ENCODE measurements at regions not wholly inside any gene's neighbourhood (a gene's known extent, or its start where the extent isn't known, plus 50 kb on each side); places are given as distances from the start of the nearest gene placed in this dataset.
"Not testable (repeated sequence)": the region's sequence is repeated elsewhere in the genome, so short reads cannot be mapped to it uniquely, and the experiment has no call there.

DNA sequence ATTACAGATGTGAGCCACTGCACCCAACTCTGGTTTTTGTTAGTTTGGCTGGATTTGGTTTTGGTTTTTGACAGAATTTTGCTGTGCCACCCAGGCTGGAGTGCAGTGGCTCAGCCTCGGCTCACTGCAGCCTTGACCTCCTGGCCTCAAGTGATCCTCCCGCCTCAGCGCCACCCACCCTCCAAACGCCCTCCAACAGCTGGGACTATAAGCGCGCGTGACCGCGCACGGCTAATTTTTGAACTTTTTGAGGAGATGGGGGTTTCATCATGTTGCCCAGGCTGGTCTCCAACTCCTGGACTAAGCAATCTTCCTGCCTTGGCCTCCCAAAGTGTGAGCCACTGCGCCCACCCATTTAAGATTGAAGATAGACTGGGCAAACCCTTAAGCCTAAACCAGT is 84.4 kb upstream of the RPRML start:
- H3F3A ChIP-seq (ENCODE audit: insufficient read depth, low read length), result no peaks in the 10 kb centered on the region; the same call in 1 of the 2 replicates
- TF ChIP-seq EZH2 (optimal IDR thresholded peaks at IDR 0.05; ENCODE audit: low read depth, low read length) (no peak), EZH2phosphoT487 (IDR thresholded peaks at IDR 0.05; ENCODE audit: low read length) (no peak), CTCF (IDR thresholded peaks at IDR 0.05; ENCODE audit: low read length) (no peak)
- H3K9me3 ChIP-seq (replicated peaks; ENCODE audit: insufficient read depth, low read length), result no peaks in the 10 kb centered on the region
- no peak overlapping the region for H3K4me3 ChIP-seq (ENCODE audit: low read length)
- no peaks in the 10 kb centered on the region for H3K27me3 ChIP-seq (replicated peaks; ENCODE audit: insufficient read depth, low read length)
- H3K79me2 ChIP-seq (ENCODE audit: low read length), result 0 out of 2 replicates have a peak, but pooled peaks cover 3% of the 10 kb centered on the region
- no peaks in the 10 kb centered on the region for H4K20me1 ChIP-seq (ENCODE audit: insufficient read depth, low read length)
- H3K9me2 ChIP-seq (replicated peaks; ENCODE audit: insufficient read depth, low read length), result no peaks in the 10 kb centered on the region
- H2AFZ ChIP-seq (ENCODE audit: low read length), result no peak overlapping the region
- no peak overlapping the region for H3K27ac ChIP-seq (ENCODE audit: low read length)
- H3K36me3 ChIP-seq (replicated peaks; ENCODE audit: insufficient read depth, low read length), result no peaks in the 10 kb centered on the region
- H3K4me2 ChIP-seq (ENCODE audit: low read depth, low read length), result no peak overlapping the region
- no peaks in the 10 kb centered on the region for H3K4me1 ChIP-seq (ENCODE audit: low read length)
- H3K9ac ChIP-seq (ENCODE audit: low read length), result no peak overlapping the region
- DNase-seq, result no peak

DNA sequence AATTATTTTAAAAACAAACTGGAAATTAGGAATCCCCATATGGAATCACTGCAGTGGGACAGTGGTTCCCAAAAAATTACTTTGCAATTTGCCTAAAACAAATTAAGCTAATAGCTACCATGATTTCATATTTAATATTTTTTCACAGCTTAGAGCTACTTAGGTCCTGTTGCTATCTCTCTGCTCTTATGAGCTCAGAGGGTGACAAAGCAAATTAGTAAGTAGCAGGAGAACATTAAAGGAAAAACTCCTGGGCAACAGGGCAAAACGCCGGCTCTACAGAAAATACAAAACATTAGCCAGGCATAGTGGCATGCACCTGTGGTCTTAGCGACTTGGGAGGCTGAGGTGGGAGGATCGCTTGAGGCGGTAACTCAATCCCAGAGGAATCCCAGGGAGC is 83.8 kb upstream of the RPRML start:
- H4K20me1 ChIP-seq (ENCODE audit: insufficient read depth, low read length); H3K9me2 ChIP-seq (replicated peaks; ENCODE audit: insufficient read depth, low read length); H3K4me1 ChIP-seq (ENCODE audit: low read length); H3K79me2 ChIP-seq (ENCODE audit: low read length); H3K4me3 ChIP-seq (ENCODE audit: low read length); H3K27ac ChIP-seq (ENCODE audit: low read length); H3K36me3 ChIP-seq (replicated peaks; ENCODE audit: insufficient read depth, low read length); H3F3A ChIP-seq (ENCODE audit: insufficient read depth, low read length); H3K4me2 ChIP-seq (ENCODE audit: low read depth, low read length); H3K27me3 ChIP-seq (replicated peaks; ENCODE audit: insufficient read depth, low read length); H3K9me3 ChIP-seq (replicated peaks; ENCODE audit: insufficient read depth, low read length); H3K9ac ChIP-seq (ENCODE audit: low read length); H2AFZ ChIP-seq (ENCODE audit: low read length); DNase-seq: not testable (repeated sequence)

DNA sequence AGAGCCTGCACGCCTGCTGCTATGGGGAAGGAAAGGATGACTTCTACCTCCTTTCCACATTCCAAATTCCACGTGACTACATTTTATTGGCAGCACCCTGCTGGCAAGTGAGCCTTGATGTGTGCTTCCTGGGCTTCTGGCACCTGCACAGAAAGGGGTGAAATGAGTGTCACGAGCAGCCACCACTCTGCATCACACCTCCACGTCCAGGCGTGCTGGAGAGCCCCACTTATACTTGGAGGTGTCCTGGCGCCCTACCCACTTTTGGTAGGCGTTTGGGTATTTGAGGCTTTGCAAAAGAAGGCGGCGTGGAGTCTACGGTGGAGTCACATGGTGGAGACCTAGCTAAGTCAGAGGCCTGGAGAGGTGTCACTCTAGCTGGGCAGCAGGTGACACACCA is 81.0 kb upstream of the RPRML start:
- not testable (repeated sequence) for H2AFZ ChIP-seq (ENCODE audit: low read length); H3K4me1 ChIP-seq (ENCODE audit: low read length); DNase-seq; H3K27ac ChIP-seq (ENCODE audit: low read length); H3K4me3 ChIP-seq (ENCODE audit: low read length); H3K36me3 ChIP-seq (replicated peaks; ENCODE audit: insufficient read depth, low read length); H3K4me2 ChIP-seq (ENCODE audit: low read depth, low read length); H3K79me2 ChIP-seq (ENCODE audit: low read length); H3K9me3 ChIP-seq (replicated peaks; ENCODE audit: insufficient read depth, low read length); H3K27me3 ChIP-seq (replicated peaks; ENCODE audit: insufficient read depth, low read length); H3K9ac ChIP-seq (ENCODE audit: low read length); H3F3A ChIP-seq (ENCODE audit: insufficient read depth, low read length); H4K20me1 ChIP-seq (ENCODE audit: insufficient read depth, low read length); H3K9me2 ChIP-seq (replicated peaks; ENCODE audit: insufficient read depth, low read length)

- H3K9me3 ChIP-seq (replicated peaks; ENCODE audit: insufficient read depth, low read length), result no peaks in the 10 kb centered on the region
- no peaks in the 10 kb centered on the region for H3K9me2 ChIP-seq (replicated peaks; ENCODE audit: insufficient read depth, low read length)
- no peak overlapping the region for H3K4me3 ChIP-seq (ENCODE audit: low read length)
- no peak overlapping the region for H2AFZ ChIP-seq (ENCODE audit: low read length)
- H3K4me1 ChIP-seq (ENCODE audit: low read length), result no peaks in the 10 kb centered on the region
- no peaks in the 10 kb centered on the region for H3K27me3 ChIP-seq (replicated peaks; ENCODE audit: insufficient read depth, low read length)
- H3K79me2 ChIP-seq (ENCODE audit: low read length), result no peaks in the 10 kb centered on the region
- TF ChIP-seq EZH2phosphoT487 (IDR thresholded peaks at IDR 0.05; ENCODE audit: low read length), result no peak
- TF ChIP-seq EZH2 (optimal IDR thresholded peaks at IDR 0.05; ENCODE audit: low read depth, low read length), result no peak
- no peak for TF ChIP-seq CTCF (IDR thresholded peaks at IDR 0.05; ENCODE audit: low read length)
- no peak for DNase-seq
- no peaks in the 10 kb centered on the region for H3F3A ChIP-seq (ENCODE audit: insufficient read depth, low read length)
- H3K9ac ChIP-seq (ENCODE audit: low read length), result no peak overlapping the region
- no peak overlapping the region for H3K4me2 ChIP-seq (ENCODE audit: low read depth, low read length)
- H4K20me1 ChIP-seq (ENCODE audit: insufficient read depth, low read length), result no peaks in the 10 kb centered on the region
- H3K27ac ChIP-seq (ENCODE audit: low read length), result no peak overlapping the region
- H3K36me3 ChIP-seq (replicated peaks; ENCODE audit: insufficient read depth, low read length), result no peaks in the 10 kb centered on the region
Observed at GRCh38 chr17:47057830-47058229, 78.8 kb upstream of the RPRML start.

GRCh38 chr17:47057279-47057678 is 78.2 kb upstream of the RPRML start:
- not testable (repeated sequence) for H3K4me3 ChIP-seq (ENCODE audit: low read length); H3K79me2 ChIP-seq (ENCODE audit: low read length); H2AFZ ChIP-seq (ENCODE audit: low read length); H3K4me1 ChIP-seq (ENCODE audit: low read length); DNase-seq; H4K20me1 ChIP-seq (ENCODE audit: insufficient read depth, low read length); H3F3A ChIP-seq (ENCODE audit: insufficient read depth, low read length); H3K9ac ChIP-seq (ENCODE audit: low read length); H3K9me2 ChIP-seq (replicated peaks; ENCODE audit: insufficient read depth, low read length); H3K4me2 ChIP-seq (ENCODE audit: low read depth, low read length); H3K9me3 ChIP-seq (replicated peaks; ENCODE audit: insufficient read depth, low read length); H3K27me3 ChIP-seq (replicated peaks; ENCODE audit: insufficient read depth, low read length); H3K27ac ChIP-seq (ENCODE audit: low read length); H3K36me3 ChIP-seq (replicated peaks; ENCODE audit: insufficient read depth, low read length)

DNA sequence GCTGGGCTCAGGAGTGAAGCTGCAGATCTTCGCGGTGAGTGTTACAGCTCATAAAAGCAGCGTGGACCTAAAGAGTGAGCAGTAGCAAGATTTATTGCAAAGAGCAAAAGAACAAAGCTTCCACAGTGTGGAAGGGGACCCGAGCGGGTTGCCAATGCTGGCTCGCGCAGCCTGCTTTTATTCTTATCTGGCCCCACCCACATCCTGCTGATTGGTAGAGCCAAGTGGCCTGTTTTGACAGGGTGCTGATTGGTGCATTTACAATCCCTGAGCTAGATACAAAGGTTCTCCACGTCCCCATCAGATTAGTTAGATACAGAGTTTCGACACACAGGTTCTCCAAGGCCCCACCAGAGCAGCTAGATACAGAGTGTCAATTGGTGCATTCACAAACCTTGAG is 77.6 kb upstream of the RPRML start:
- not testable (repeated sequence) for H3K9me2 ChIP-seq (replicated peaks; ENCODE audit: insufficient read depth, low read length); H3F3A ChIP-seq (ENCODE audit: insufficient read depth, low read length); H3K4me2 ChIP-seq (ENCODE audit: low read depth, low read length); H3K36me3 ChIP-seq (replicated peaks; ENCODE audit: insufficient read depth, low read length); DNase-seq; H4K20me1 ChIP-seq (ENCODE audit: insufficient read depth, low read length); H3K4me1 ChIP-seq (ENCODE audit: low read length); H2AFZ ChIP-seq (ENCODE audit: low read length); H3K27me3 ChIP-seq (replicated peaks; ENCODE audit: insufficient read depth, low read length); H3K79me2 ChIP-seq (ENCODE audit: low read length); H3K27ac ChIP-seq (ENCODE audit: low read length); H3K4me3 ChIP-seq (ENCODE audit: low read length); H3K9ac ChIP-seq (ENCODE audit: low read length); H3K9me3 ChIP-seq (replicated peaks; ENCODE audit: insufficient read depth, low read length)
